C4-2B (cell line): ENCODE measurements at regions not wholly inside any gene's neighbourhood (a gene's known extent, or its start where the extent isn't known, plus 50 kb on each side); places are given as distances from the start of the nearest gene placed in this dataset.

Experiments used
- ZFX ChIP-seq: fragments of 450-650 bp; IDR thresholded peaks from 2 replicates; pipeline ENCODE4 v1.6.1; 2017
- TF ChIP-seq, protein P1 (sequence below): fragments of 450-650 bp; conservative IDR thresholded peaks from 2 replicates; pipeline ENCODE4 v1.5.1; 2017; ENCODE audit warnings: mild to moderate bottlenecking

DNA sequence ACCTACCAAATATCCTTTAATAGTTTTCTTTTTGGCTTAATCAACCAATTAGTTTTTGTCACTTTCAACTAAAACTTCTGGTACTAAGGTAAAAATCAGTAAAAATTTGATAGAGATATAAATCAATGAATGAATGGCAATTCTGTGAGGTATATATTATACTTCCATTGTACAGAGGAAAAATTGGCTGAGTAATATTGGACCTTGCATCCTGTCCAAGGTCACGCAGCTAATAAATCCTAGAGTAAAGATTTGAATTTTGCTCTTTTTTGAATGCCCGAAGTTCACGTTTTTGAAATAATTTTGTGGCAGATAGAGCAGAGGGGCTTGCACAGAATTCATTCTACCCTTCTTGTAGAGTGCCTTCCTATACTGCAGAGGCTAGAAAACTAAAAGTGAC, 81.1 kb upstream of the ZNF280D start:
- TF ChIP-seq, protein P1, sequence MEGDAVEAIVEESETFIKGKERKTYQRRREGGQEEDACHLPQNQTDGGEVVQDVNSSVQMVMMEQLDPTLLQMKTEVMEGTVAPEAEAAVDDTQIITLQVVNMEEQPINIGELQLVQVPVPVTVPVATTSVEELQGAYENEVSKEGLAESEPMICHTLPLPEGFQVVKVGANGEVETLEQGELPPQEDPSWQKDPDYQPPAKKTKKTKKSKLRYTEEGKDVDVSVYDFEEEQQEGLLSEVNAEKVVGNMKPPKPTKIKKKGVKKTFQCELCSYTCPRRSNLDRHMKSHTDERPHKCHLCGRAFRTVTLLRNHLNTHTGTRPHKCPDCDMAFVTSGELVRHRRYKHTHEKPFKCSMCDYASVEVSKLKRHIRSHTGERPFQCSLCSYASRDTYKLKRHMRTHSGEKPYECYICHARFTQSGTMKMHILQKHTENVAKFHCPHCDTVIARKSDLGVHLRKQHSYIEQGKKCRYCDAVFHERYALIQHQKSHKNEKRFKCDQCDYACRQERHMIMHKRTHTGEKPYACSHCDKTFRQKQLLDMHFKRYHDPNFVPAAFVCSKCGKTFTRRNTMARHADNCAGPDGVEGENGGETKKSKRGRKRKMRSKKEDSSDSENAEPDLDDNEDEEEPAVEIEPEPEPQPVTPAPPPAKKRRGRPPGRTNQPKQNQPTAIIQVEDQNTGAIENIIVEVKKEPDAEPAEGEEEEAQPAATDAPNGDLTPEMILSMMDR, result no peak
- TF ChIP-seq ZFX, result no peak
